GM12875 (cell line): ENCODE measurements at regions not wholly inside any gene's neighbourhood (a gene's known extent, or its start where the extent isn't known, plus 50 kb on each side); places are given as distances from the start of the nearest gene placed in this dataset.

ENCODE experiments used
- H3K4me3 ChIP-seq: one replicate; pipeline ENCODE4 v1.5.1; 2011; ENCODE audit warnings: low read depth, low read length, control low read depth
- TF ChIP-seq, protein P1 (sequence below): IDR thresholded peaks from 2 replicates; pipeline ENCODE4 v1.5.1; 2011; ENCODE audit warnings: low read depth, mild to moderate bottlenecking, control low read depth, inconsistent platforms, low read length, moderate library complexity, borderline replicate concordance; ENCODE audit not compliant: insufficient read depth

DNA sequence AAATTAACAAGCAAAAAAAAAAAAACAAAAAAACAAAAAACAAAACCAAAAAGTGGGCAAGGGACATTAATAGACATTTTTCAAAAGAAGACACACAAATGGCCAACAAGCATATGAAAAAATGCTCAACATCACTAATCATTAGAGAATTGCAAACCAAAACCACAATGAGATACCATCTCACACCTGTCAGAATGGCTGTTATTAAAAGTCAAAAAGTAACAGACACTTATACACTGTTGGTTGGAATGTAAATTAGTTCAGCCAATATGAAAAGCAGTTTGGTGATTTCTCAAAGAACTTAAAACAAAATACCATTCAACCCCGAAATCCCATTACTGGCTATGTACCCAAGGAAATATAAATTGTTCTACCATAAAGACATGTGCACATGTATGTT lies 222.4 kb upstream of the CD96 start:
- H3K4me3 ChIP-seq, result no peak overlapping the region
- TF ChIP-seq, protein P1, sequence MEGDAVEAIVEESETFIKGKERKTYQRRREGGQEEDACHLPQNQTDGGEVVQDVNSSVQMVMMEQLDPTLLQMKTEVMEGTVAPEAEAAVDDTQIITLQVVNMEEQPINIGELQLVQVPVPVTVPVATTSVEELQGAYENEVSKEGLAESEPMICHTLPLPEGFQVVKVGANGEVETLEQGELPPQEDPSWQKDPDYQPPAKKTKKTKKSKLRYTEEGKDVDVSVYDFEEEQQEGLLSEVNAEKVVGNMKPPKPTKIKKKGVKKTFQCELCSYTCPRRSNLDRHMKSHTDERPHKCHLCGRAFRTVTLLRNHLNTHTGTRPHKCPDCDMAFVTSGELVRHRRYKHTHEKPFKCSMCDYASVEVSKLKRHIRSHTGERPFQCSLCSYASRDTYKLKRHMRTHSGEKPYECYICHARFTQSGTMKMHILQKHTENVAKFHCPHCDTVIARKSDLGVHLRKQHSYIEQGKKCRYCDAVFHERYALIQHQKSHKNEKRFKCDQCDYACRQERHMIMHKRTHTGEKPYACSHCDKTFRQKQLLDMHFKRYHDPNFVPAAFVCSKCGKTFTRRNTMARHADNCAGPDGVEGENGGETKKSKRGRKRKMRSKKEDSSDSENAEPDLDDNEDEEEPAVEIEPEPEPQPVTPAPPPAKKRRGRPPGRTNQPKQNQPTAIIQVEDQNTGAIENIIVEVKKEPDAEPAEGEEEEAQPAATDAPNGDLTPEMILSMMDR, result no peak

DNA sequence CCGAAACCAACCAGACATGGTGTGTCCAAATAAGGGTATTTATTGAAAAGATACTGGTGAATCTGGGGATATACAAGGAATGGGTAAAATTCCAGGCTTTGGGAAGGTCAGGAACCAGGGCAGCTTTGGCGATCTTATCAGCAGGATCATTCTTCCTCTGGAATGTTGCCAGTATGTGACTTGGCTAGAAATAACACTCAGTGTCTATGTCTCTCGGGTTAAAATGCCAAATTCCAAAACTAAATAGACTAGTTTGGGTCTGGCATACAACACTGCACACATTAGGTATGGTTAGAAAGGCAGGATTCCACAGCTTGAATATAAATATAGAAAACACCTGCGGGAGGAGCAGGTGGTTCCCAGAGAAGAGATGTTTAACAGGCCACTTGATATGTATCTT lies 220.2 kb upstream of the CD96 start:
- TF ChIP-seq, protein P1, result no peak
- H3K4me3 ChIP-seq, result no peak overlapping the region

DNA sequence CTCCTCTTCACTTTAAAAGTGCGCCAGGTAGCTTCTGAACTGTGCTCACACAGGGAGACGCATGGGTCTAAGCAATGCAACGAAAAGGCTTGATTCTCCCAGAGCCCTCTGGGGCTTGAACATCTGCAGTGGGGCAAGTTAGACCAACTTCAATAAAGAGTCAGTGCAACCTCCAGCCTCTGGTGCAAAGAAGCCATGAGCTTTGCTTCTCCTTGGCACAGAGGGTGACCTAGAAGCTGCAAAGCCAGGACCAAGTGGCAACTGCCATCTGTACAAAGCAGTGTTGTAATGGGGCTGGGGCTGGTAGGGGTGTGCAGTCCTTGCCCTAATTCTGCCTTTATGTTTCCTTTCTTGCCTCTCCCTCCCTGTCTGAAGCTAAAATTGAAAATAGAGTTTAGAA lies 219.0 kb upstream of the CD96 start:
- TF ChIP-seq, protein P1, result no peak
- no peak overlapping the region for H3K4me3 ChIP-seq

DNA sequence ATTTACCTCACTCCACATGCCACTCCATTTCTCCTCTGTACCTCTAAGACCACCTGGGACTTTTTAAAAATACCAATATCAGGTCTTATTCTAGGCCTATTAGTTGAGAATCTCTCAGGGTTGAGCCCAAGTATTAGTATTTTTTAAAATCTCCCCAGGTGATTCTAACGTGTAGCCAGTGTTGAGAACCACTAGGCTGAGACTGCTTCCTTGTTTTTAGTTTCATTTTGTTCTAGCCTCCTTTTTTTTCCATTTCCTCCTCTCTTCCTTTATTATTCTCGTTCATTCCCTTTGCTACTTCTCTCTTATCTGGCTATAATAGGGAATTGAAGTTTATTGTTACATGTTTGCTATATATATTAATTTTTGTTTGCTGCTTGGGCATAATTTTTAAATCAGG lies 217.8 kb upstream of the CD96 start:
- no peak overlapping the region for H3K4me3 ChIP-seq
- TF ChIP-seq, protein P1, result no peak

DNA sequence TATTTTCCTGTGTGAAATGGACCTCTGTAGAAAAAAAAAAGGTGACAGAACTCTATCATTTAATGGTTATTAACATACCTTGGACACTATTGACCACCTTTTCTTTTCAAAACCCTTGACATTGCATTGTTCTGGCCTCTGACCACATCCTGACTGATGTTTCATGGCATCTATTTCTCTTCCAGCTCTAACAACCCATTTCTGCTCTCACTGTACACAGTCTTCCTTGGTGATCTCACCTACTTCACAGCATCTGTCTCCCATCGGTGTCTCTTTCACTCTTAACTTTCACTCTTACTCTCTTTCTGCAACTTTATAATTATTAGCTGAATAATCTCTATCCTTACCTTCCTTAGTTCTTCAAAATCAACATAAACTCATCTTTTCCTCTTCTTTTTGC lies 217.4 kb upstream of the CD96 start:
- TF ChIP-seq, protein P1, result no peak
- H3K4me3 ChIP-seq, result no peak overlapping the region

DNA sequence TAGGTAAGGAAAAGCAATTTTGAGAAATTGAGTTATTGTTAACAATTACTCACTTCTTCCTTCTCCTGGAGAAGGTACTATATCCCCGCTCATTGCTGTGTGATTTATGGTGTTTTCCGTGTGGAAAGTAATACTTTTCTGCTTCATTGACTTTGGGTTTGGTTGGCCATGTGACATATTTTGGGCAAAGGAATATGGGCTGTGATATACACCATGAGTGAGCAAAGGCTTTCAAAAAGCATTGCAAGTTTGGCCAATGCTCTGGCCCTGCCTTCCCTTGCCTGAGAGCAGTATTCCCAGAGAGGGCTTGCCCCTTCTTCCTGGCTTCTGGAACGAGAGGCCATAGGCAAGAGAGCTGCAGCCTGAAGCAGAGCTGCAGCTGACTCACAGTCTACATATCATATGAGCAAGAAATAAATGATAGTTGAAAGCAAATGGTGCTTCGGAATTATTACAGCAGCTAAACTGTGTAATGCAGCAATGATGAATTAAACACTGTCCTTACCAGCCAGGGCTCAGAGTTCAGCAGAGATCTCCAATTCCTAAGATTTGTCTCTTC lies 216.8 kb upstream of the CD96 start:
- H3K4me3 ChIP-seq, result no peak overlapping the region

DNA sequence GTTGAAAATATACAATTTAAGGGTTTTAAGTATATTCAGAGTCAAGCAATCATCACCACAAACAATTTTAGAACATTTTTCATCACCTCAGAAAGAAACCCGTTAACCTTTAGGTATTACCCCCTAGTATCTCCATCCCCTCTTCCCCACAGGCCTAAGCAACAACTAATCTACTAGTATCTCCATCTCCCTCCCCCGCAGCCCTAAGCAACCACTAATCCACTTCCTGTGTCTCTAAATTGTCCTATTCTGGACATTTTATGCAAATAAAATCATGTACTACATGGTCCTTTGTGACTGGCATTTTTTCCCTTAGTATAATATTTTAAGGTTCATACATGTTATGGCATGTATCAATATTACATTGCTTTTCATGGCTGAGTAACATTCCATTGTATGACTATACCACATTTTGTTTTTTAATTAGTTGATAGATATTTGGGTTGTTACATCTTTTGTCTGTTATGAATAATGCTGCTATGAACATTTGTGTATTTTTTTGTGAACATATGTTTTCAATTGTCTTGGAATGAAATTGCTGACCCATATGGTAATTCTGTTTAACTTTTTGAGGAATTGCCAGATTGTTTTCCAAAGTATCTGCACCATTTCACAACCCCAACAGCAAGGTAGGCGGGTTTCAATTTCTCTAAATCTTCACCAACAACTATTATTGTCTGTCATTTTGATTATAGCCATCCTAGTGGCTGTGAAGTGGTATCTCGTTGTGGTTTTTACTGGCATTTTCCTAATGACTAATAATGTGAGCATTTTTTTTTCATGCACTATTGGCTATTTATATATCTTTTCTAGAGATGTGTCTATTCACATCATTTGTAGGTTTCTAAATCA lies 215.6 kb upstream of the CD96 start:
- TF ChIP-seq, protein P1, result no peak
- H3K4me3 ChIP-seq, result no peak overlapping the region

More for the DNA sequence above, 216.8 kb upstream of the CD96 start:
- TF ChIP-seq, protein P1, result no peak
